Mucosa of descending colon (tissue), 3 donors: ENCODE measurements at regions not wholly inside any gene's neighbourhood (a gene's known extent, or its start where the extent isn't known, plus 50 kb on each side); places are given as distances from the start of the nearest gene placed in this dataset.

Experiments
- ATAC-seq: fragments of 200-7000 bp; cut with Tn5 transposase; one replicate; pipeline ENCODE4 v1.9.1; 2020; ENCODE audit warnings: mild to moderate bottlenecking, moderate library complexity
- DNase-seq, 3 donors: peaks; one replicate each; pipeline ENCODE4 v3.0.0-alpha.2; 2020
- H3K36me3 ChIP-seq: fragments of 200-600 bp; one replicate; pipeline ENCODE4 v1.8.0; 2021; ENCODE audit warnings: low read depth, mild to moderate bottlenecking
- H3K4me1 ChIP-seq: fragments of 200-600 bp; one replicate; pipeline ENCODE4 v1.8.0; 2021; ENCODE audit warnings: low read depth, mild to moderate bottlenecking
- H3K4me3 ChIP-seq: fragments of 200-600 bp; one replicate; pipeline ENCODE4 v1.8.0; 2021; ENCODE audit warnings: mild to moderate bottlenecking
- H3K9me3 ChIP-seq: fragments of 200-600 bp; one replicate; pipeline ENCODE4 v1.8.0; 2021; ENCODE audit warnings: mild to moderate bottlenecking
- intact Hi-C, 2 donors: fragments of 100-400 bp; cut with DNase I in 1 of 2; cut with micrococcal nuclease in 1 of 2; formaldehyde crosslinking; loops; one replicate each; pipeline versions ENCODE4 v1.11.0 to v1.11.1; 2022; cut with DNase I, micrococcal nuclease
- TF ChIP-seq, protein P1 (sequence below): fragments of 200-600 bp; IDR thresholded peaks from one replicate; pipeline ENCODE4 v1.8.0; 2022; ENCODE audit warnings: antibody characterized with exemption, mild to moderate bottlenecking
- donor health status: DM: no; HTN: no; CAD: no; lungs with moderate emphysema.
- donor health status: DM: no; HTN: no; CAD: no.
- donor health status: DM: no; HTN: yes; CAD: no.

DNA sequence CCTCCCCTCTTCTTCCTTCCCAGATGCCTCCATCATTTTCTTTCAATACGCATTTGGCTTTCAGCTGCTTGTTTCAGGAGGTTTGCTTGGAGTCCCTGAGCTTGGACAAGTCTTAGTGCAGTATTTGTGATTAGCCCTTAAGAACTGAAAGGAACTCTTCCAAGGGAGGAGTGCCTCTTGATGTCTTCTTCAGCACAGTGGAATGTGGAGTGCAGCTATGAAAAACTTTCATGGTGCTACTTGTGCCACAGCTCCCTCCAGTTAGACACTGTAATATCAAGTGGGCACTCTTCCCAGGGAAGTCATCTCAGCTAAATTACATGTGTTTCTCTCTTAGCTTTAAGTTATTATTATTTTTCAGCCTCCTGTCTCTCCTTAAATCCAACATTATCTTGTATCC, 173.1 kb downstream of the NECTIN3 start:
- Histone ChIP-seq H3K36me3 (no peaks in the 10 kb centered on the region), H3K4me3 (no peak overlapping the region), H3K4me1 (no peaks in the 10 kb centered on the region), H3K9me3 (peaks cover 2% of the 10 kb centered on the region)
- DNase-seq (no peak), ATAC-seq (no peak)
- TF ChIP-seq, protein P1, sequence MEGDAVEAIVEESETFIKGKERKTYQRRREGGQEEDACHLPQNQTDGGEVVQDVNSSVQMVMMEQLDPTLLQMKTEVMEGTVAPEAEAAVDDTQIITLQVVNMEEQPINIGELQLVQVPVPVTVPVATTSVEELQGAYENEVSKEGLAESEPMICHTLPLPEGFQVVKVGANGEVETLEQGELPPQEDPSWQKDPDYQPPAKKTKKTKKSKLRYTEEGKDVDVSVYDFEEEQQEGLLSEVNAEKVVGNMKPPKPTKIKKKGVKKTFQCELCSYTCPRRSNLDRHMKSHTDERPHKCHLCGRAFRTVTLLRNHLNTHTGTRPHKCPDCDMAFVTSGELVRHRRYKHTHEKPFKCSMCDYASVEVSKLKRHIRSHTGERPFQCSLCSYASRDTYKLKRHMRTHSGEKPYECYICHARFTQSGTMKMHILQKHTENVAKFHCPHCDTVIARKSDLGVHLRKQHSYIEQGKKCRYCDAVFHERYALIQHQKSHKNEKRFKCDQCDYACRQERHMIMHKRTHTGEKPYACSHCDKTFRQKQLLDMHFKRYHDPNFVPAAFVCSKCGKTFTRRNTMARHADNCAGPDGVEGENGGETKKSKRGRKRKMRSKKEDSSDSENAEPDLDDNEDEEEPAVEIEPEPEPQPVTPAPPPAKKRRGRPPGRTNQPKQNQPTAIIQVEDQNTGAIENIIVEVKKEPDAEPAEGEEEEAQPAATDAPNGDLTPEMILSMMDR: no peak
- intact Hi-C loops: no loop called here

DNA sequence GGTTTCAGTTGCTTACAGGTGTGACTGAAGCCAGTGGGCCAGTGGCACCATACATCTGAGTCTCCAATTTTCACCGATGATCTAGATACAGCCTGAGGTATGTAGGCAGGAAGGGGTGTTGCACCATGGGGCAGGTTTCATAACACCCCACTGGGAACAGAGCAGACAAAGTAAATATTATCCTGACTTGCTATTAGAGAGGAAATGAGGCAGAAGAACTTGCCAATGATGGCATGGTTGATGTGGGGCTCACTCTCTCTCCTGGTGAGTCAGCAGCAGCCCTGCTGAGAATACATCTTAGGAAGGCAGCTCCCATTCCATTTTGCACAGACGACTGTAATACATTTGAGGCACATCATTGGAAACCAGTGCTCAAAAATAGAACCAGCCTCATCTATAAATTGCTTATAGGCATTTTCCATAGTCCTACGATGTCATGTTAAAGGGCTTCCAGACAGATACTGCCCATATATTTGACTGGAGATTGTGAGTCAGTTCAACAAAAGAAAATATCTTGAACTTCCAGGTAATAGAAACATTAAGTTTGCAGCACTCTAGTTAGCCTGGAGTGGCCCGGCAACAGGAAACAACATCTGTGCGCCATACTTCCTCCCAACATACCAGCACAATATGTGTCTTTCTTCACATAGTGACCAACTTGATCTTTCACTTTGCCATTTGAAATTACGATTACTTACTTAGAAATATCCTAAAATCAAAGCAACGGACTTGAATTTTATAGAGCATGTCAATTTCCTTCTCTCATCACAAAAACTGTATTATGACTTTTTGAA, 175.5 kb downstream of the NECTIN3 start:
- DNase-seq (no peak), ATAC-seq (no peak)
- H3K36me3 ChIP-seq: no peaks in the 10 kb centered on the region
- intact Hi-C loops: no loop called here
- H3K9me3 ChIP-seq: peaks cover 2% of the 10 kb centered on the region
- H3K4me3 ChIP-seq: no peak overlapping the region
- TF ChIP-seq, protein P1: no peak
- H3K4me1 ChIP-seq: no peaks in the 10 kb centered on the region

DNA sequence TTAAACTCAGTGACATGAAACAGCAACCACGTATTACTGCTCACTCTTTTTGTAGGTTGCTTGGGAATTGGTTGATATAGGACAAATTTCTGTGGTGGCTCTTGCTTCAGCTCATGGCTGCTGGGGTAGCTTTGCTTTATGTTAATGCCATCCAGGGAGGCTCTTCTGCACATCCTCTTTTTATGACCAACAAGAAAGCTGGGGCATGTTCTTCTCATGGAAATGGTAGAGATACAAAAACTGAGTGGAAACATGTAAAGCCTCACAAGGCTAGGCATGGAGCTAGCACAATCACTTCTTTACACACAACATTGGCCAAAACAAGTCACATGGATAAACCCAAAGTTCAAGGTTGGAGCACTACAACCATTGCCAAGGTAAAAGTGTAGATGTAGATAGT, 176.8 kb downstream of the NECTIN3 start:
- H3K9me3 ChIP-seq: no peaks in the 10 kb centered on the region
- H3K4me1 ChIP-seq: no peaks in the 10 kb centered on the region
- intact Hi-C loops: no loop called here
- TF ChIP-seq, protein P1: no peak
- ATAC-seq: no peak
- no peak overlapping the region for H3K4me3 ChIP-seq
- H3K36me3 ChIP-seq: no peaks in the 10 kb centered on the region
- no peak for DNase-seq

DNA sequence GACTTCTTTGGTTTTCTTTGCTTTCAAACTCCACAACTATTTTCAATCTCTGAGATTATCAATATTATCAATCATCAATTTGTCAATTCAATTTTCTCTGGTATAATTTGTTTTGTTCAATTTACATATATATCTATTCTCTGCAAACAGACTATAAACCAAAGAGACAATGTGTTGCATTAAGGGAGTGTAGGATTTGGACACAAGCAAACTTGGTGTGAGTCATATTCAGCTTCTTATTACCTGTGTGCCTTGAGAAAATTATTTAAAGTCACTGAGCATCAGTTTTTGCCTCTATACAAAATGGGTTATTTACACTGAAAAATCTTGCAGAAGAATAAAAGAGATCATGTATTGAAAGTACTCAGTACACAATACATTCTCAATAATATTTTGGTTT, 177.8 kb downstream of the NECTIN3 start:
- Histone ChIP-seq H3K9me3 (no peaks in the 10 kb centered on the region), H3K4me1 (no peaks in the 10 kb centered on the region), H3K4me3 (no peak overlapping the region), H3K36me3 (no peaks in the 10 kb centered on the region)
- ATAC-seq (no peak), DNase-seq (no peak)
- intact Hi-C loops: no loop called here
- TF ChIP-seq, protein P1: no peak

DNA sequence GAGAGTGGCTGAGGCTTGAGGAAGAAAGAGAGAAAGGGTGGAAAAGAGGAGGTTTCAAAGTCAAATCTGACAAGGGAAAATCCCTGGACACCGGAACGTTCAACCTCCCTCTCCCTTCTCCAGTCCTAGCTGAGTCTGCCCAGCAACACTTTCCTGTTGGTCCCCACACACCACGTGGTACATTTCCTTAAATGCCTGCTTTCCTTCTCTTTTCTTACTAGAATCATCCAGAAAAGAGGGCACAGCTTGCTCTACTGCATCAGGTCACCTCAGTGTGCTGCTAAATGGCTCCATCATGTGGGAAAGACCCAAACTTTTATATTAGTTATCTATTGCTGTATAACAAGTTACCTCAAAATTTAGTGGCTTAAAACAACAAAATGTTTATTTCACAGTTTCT, 181.2 kb downstream of the NECTIN3 start:
- ATAC-seq (peak; percentile 62), DNase-seq (peak in 1 of 3 donors; percentile 16)
- Histone ChIP-seq H3K36me3 (no peaks in the 10 kb centered on the region), H3K4me1 (no peaks in the 10 kb centered on the region), H3K9me3 (no peaks in the 10 kb centered on the region), H3K4me3 (no peak overlapping the region)
- intact Hi-C loops: no loop called here
- TF ChIP-seq, protein P1: no peak
